Lower leg skin (tissue), 4 donors: ENCODE measurements at regions not wholly inside any gene's neighbourhood (a gene's known extent, or its start where the extent isn't known, plus 50 kb on each side); places are given as distances from the start of the nearest gene placed in this dataset.

Experiments
- DNase-seq, 2 donors: peaks; one replicate each; pipeline ENCODE4 v3.0.0-alpha.2; 2019; ENCODE audit warnings: low spot score in 2 of 2
- H3K4me3 ChIP-seq: fragments of 200-600 bp; sonication (generic); 2 replicates; pipeline ENCODE4 v1.5.1; 2017; ENCODE audit warnings: mild to moderate bottlenecking, low read depth; ENCODE audit not compliant: poor library complexity, severe bottlenecking
- CTCF ChIP-seq, 3 donors: fragments of 450-650 bp; IDR thresholded peaks; one replicate each; pipeline ENCODE4 v1.5.1; 2016; ENCODE audit warnings: antibody characterized with exemption in 3 of 3, mild to moderate bottlenecking in 3 of 3, moderate library complexity in 2 of 3
- POLR2A ChIP-seq, 2 donors: fragments of 450-650 bp; IDR thresholded peaks; one replicate each; pipeline ENCODE4 v1.6.1; 2016 to 2017; ENCODE audit warnings: antibody characterized with exemption in 2 of 2, mild to moderate bottlenecking in 1 of 2, moderate library complexity in 1 of 2
- WGBS, 2 donors: methylation state at CpG; one replicate each; pipeline ENCODE4 v1.1.5; 2018; 5-methylcytosine and 5-hydroxymethylcytosine counted together
- intact Hi-C: fragments of 100-400 bp; cut with DNase I; formaldehyde crosslinking; loops from one replicate; pipeline ENCODE4 v1.15.0; 2023; ENCODE audit warnings: low total_unique reads

- intact Hi-C loops: no loop called here
- TF ChIP-seq CTCF (IDR thresholded peaks at IDR 0.05) (no peak), POLR2A (IDR thresholded peaks at IDR 0.05) (no peak)
- no peak overlapping the region for H3K4me3 ChIP-seq
- WGBS, 2 donors: 96 to 100% methylated on average over 2 to 3 of the region's 3 CpGs
- DNase-seq: no peak
Observed at GRCh38 chr2:19000776-19001175, 357.6 kb downstream of the OSR1 start.

GRCh38 chr2:18999198-18999597 is 359.2 kb downstream of the OSR1 start:
- 95 to 96% methylated on average over 2 of the region's 2 CpGs for WGBS, 2 donors
- no peak overlapping the region for H3K4me3 ChIP-seq
- intact Hi-C loops: no loop called here
- no peak for TF ChIP-seq CTCF (IDR thresholded peaks at IDR 0.05)
- TF ChIP-seq POLR2A (IDR thresholded peaks at IDR 0.05): no peak
- no peak for DNase-seq

GRCh38 chr2:18998491-18998890 is 359.9 kb downstream of the OSR1 start:
- intact Hi-C loops: no loop called here
- no peak for DNase-seq
- TF ChIP-seq POLR2A (IDR thresholded peaks at IDR 0.05) (no peak), CTCF (IDR thresholded peaks at IDR 0.05) (no peak)
- WGBS, 2 donors: 59 to 68% methylated on average over 1 of the region's 1 CpG
- H3K4me3 ChIP-seq: no peak overlapping the region

GRCh38 chr2:18993756-18994338 is 364.6 kb downstream of the OSR1 start:
- 98 to 99% methylated on average over 3 of the region's 3 CpGs for WGBS, 2 donors
- H3K4me3 ChIP-seq: no peak overlapping the region
- TF ChIP-seq POLR2A (IDR thresholded peaks at IDR 0.05) (no peak), CTCF (IDR thresholded peaks at IDR 0.05) (no peak)
- DNase-seq: no peak
- intact Hi-C loops: no loop called here

GRCh38 chr2:18991177-18992168 is 366.9 kb downstream of the OSR1 start:
- intact Hi-C loops: no loop called here
- no peak overlapping the region for H3K4me3 ChIP-seq
- peak; percentile 16 to 83 for DNase-seq
- no peak for TF ChIP-seq POLR2A (IDR thresholded peaks at IDR 0.05)
- TF ChIP-seq CTCF (IDR thresholded peaks at IDR 0.05): no peak
- 20 to 29% methylated on average over 5 of the region's 5 CpGs for WGBS, 2 donors
